ENCODE measurements at regions not wholly inside any gene's neighbourhood (a gene's known extent, or its start where the extent isn't known, plus 50 kb on each side); places are given as distances from the start of the nearest gene placed in this dataset.

GRCh38 chr6:132128424-132128823 lies 177.3 kb upstream of the CCN2 start:
- Histone ChIP-seq H3K9me3 (replicated peaks; ENCODE audit: control insufficient read depth, insufficient read depth, low read length) (no peaks in the 10 kb centered on the region), H3K27ac (ENCODE audit: control insufficient read depth, insufficient read depth) (no peak overlapping the region), H3K9ac (ENCODE audit: control insufficient read depth, insufficient read depth, low read length) (no peak overlapping the region), H3K4me2 (ENCODE audit: control insufficient read depth, insufficient read depth) (no peak overlapping the region), H3K27me3 (replicated peaks in 1 of 2; ENCODE audit: control insufficient read depth in 2 of 2, insufficient read depth in 2 of 2, low read length in 1 of 2) (no peaks in the 10 kb centered on the region; a peak in 1 of 4 replicates), H2AFZ (ENCODE audit: control insufficient read depth, low read depth, low read length) (no peak overlapping the region), H4K20me1 (ENCODE audit: control insufficient read depth, insufficient read depth) (no peaks in the 10 kb centered on the region), H3K79me2 (ENCODE audit: control insufficient read depth, insufficient read depth, low read length) (no peaks in the 10 kb centered on the region), H3K4me1 (ENCODE audit: control insufficient read depth, insufficient read depth, low read length) (no peaks in the 10 kb centered on the region), H3K36me3 (ENCODE audit: control insufficient read depth in 2 of 2, insufficient read depth in 2 of 2, low read length in 1 of 2) (no peaks in the 10 kb centered on the region), H3K4me3 (no peak overlapping the region)
- in situ Hi-C loops (cut with MboI) (no loop called here), intact Hi-C loops (cut with micrococcal nuclease; ENCODE audit: unreplicated experiment) (no loop called here)
- TF ChIP-seq MLLT1 (IDR thresholded peaks at IDR 0.05) (no peak), SPI1 (IDR thresholded peaks at IDR 0.05; ENCODE audit: borderline replicate concordance, insufficient read depth, low read depth, low read length) (no peak), SIN3A (IDR thresholded peaks at IDR 0.05; ENCODE audit: low read depth, low read length) (no peak), TARDBP (IDR thresholded peaks at IDR 0.05; ENCODE audit: borderline replicate concordance) (no peak), TCF3 (IDR thresholded peaks at IDR 0.05; ENCODE audit: borderline replicate concordance, insufficient read depth, low read depth, low read length) (no peak)
- ChIA-PET POLR2A (no interaction called here), SMC1A (ENCODE audit: uncharacterized antibody, unreplicated experiment) (no interaction called here), CTCF (no interaction called here), RAD21 (ENCODE audit: unreplicated experiment) (no interaction called here)
- ATAC-seq (no peak), FAIRE-seq (no peak), DNase-seq (ENCODE audit: low read depth, low spot score) (no peak)
- WGBS (ENCODE audit: insufficient coverage, insufficient replicate concordance, low lambda C conversion rate, missing lambda C conversion rate): 81% methylated on average over 1 of the region's 1 CpG
- no TSS peak for BruUV-seq (replicated peaks)

- no peak overlapping the region for H3K4me2 ChIP-seq (ENCODE audit: control insufficient read depth, insufficient read depth)
- H3K79me2 ChIP-seq (ENCODE audit: control insufficient read depth, insufficient read depth, low read length): no peaks in the 10 kb centered on the region
- H3K4me1 ChIP-seq (ENCODE audit: control insufficient read depth, insufficient read depth, low read length): no peaks in the 10 kb centered on the region
- 22% methylated on average over 2 of the region's 2 CpGs for WGBS (ENCODE audit: insufficient coverage, insufficient replicate concordance, low lambda C conversion rate, missing lambda C conversion rate)
- no peaks in the 10 kb centered on the region for H4K20me1 ChIP-seq (ENCODE audit: control insufficient read depth, insufficient read depth)
- H3K4me3 ChIP-seq: no peak overlapping the region
- BruUV-seq (replicated peaks): no TSS peak
- no peak overlapping the region for H3K9ac ChIP-seq (ENCODE audit: control insufficient read depth, insufficient read depth, low read length)
- H3K9me3 ChIP-seq (replicated peaks; ENCODE audit: control insufficient read depth, insufficient read depth, low read length): no peaks in the 10 kb centered on the region
- no peak overlapping the region for H3K27ac ChIP-seq (ENCODE audit: control insufficient read depth, insufficient read depth)
- DNase-seq (ENCODE audit: low read depth, low spot score) (no peak), ATAC-seq (no peak), FAIRE-seq (no peak)
- CTCF ChIA-PET: no interaction called here
- no peaks in the 10 kb centered on the region for H3K36me3 ChIP-seq (ENCODE audit: control insufficient read depth in 2 of 2, insufficient read depth in 2 of 2, low read length in 1 of 2)
- in situ Hi-C loops (cut with MboI): no loop called here
- RAD21 ChIA-PET (ENCODE audit: unreplicated experiment): no interaction called here
- SMC1A ChIA-PET (ENCODE audit: uncharacterized antibody, unreplicated experiment): no interaction called here
- H2AFZ ChIP-seq (ENCODE audit: control insufficient read depth, low read depth, low read length): no peak overlapping the region
- POLR2A ChIA-PET: no interaction called here
- intact Hi-C loops (cut with micrococcal nuclease; ENCODE audit: unreplicated experiment): no loop called here
- H3K27me3 ChIP-seq (replicated peaks in 1 of 2; ENCODE audit: control insufficient read depth in 2 of 2, insufficient read depth in 2 of 2, low read length in 1 of 2): no peaks in the 10 kb centered on the region; a peak in 1 of 4 replicates
- no peak for TF ChIP-seq NFYB (IDR thresholded peaks at IDR 0.05; ENCODE audit: insufficient read depth, low read depth, low read length)
- no peak for TF ChIP-seq ZZZ3 (IDR thresholded peaks at IDR 0.05; ENCODE audit: control insufficient read depth, insufficient read length, low read depth)
- TF ChIP-seq ATF3 (IDR thresholded peaks at IDR 0.05; ENCODE audit: borderline replicate concordance, extremely low read depth, low read depth, low read length): no peak
- no peak for TF ChIP-seq CREB1 (IDR thresholded peaks at IDR 0.05; ENCODE audit: low read depth)
- TF ChIP-seq BCLAF1 (IDR thresholded peaks at IDR 0.05): no peak
- no peak for TF ChIP-seq BACH1 (IDR thresholded peaks at IDR 0.05; ENCODE audit: borderline replicate concordance)
- no peak for TF ChIP-seq E2F4 (IDR thresholded peaks at IDR 0.05; ENCODE audit: low read depth, low read length)
- TF ChIP-seq SRF (IDR thresholded peaks at IDR 0.05; ENCODE audit: low read depth in 2 of 2, low read length in 2 of 2): no peak
These were observed 175.0 kb upstream of the CCN2 start for GRCh38 chr6:132126150-132126549.

Data from GM12878 (cell line).